NB4 (cell line): ENCODE measurements at regions not wholly inside any gene's neighbourhood (a gene's known extent, or its start where the extent isn't known, plus 50 kb on each side); places are given as distances from the start of the nearest gene placed in this dataset.

Experiments used
- CTCF ChIP-seq: IDR thresholded peaks from one replicate; pipeline ENCODE4 v1.5.1; 2012; ENCODE audit warnings: low read depth, low read length
- MYC ChIP-seq: IDR thresholded peaks from 2 replicates; pipeline ENCODE4 v1.6.1; 2011; ENCODE audit warnings: low read depth, low read length

DNA sequence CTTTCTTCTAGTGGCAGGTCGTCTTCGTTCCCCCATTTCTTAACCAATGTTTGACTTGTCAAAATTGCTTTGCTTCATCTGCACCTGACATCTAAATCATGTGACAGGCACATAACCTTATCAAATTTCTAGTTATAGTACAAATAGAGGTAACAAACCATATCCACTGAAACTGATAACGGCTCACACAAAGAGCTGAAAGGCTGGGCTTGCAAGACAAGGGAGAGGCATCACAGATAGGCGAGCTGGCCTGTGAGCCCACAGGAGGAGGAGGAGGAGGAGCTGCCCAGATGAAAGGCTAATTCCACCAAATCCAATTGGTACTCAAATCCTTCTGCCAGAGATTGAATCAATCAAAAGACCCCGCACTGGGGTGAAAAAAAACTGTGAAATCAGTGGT is 80.2 kb upstream of the NEBL start:
- TF ChIP-seq CTCF (no peak), MYC (no peak)
